K562 (cell line): ENCODE measurements at regions not wholly inside any gene's neighbourhood (a gene's known extent, or its start where the extent isn't known, plus 50 kb on each side); places are given as distances from the start of the nearest gene placed in this dataset.

Experiments used
- PKNOX1 ChIP-seq: fragments of 450-650 bp; IDR thresholded peaks from 2 replicates; pipeline ENCODE4 v1.6.1; 2016
- ZFP1 ChIP-seq: fragments of 450-650 bp; formaldehyde crosslinking; IDR thresholded peaks from 2 replicates; pipeline ENCODE4 v1.4.0; 2020; ENCODE audit warnings: mild to moderate bottlenecking, mixed read lengths

- TF ChIP-seq PKNOX1 (no peak), ZFP1 (CRISPR knock-in tag) (no peak)
Observed at GRCh38 chr6:113788586-113788985, 68.6 kb upstream of the MARCKS start.
